ENCODE measurements at regions not wholly inside any gene's neighbourhood (a gene's known extent, or its start where the extent isn't known, plus 50 kb on each side); places are given as distances from the start of the nearest gene placed in this dataset.

GRCh38 chr9:82555431-82556051 lies 507.4 kb downstream of the RASEF start:
- DNase-seq (ENCODE audit: low spot score): no peak
- no peak overlapping the region for H3K27ac ChIP-seq
- no peak for TF ChIP-seq CTCF (IDR thresholded peaks at IDR 0.05)

GRCh38 chr9:82558346-82558745 lies 504.6 kb downstream of the RASEF start:
- no peaks in the 10 kb centered on the region for H3K9me3 ChIP-seq
- H3K4me3 ChIP-seq: no peak overlapping the region
- H3K4me1 ChIP-seq: peaks cover 0 to 6% of the 10 kb centered on the region in 2 donors
- no peak overlapping the region for H3K27ac ChIP-seq
- no peaks in the 10 kb centered on the region for H3K36me3 ChIP-seq
- no peak for DNase-seq (ENCODE audit: low spot score)
- no peaks in the 10 kb centered on the region for H3K27me3 ChIP-seq
- TF ChIP-seq CTCF (IDR thresholded peaks at IDR 0.05): no peak

More at GRCh38 chr9:82555431-82556051, 507.4 kb downstream of the RASEF start:
- no peaks in the 10 kb centered on the region for H3K9me3 ChIP-seq
- H3K27me3 ChIP-seq: no peaks in the 10 kb centered on the region
- H3K36me3 ChIP-seq: no peaks in the 10 kb centered on the region
- H3K4me1 ChIP-seq: peaks cover 0 to 13% of the 10 kb centered on the region in 2 donors
- no peak overlapping the region for H3K4me3 ChIP-seq

- H3K4me3 ChIP-seq: no peak overlapping the region
- no peaks in the 10 kb centered on the region for H3K27me3 ChIP-seq
- H3K4me1 ChIP-seq: peaks cover 0 to 6% of the 10 kb centered on the region in 2 donors
- DNase-seq (ENCODE audit: low spot score): no peak
- TF ChIP-seq CTCF (IDR thresholded peaks at IDR 0.05): no peak
- no peaks in the 10 kb centered on the region for H3K9me3 ChIP-seq
- H3K36me3 ChIP-seq: no peaks in the 10 kb centered on the region
- no peak overlapping the region for H3K27ac ChIP-seq
These were observed 503.9 kb downstream of the RASEF start for GRCh38 chr9:82558855-82559630.

GRCh38 chr9:82560036-82560435 lies 502.9 kb downstream of the RASEF start:
- peaks cover 0 to 1% of the 10 kb centered on the region in 2 donors for H3K4me1 ChIP-seq
- no peak overlapping the region for H3K4me3 ChIP-seq
- no peak for TF ChIP-seq CTCF (IDR thresholded peaks at IDR 0.05)
- no peaks in the 10 kb centered on the region for H3K27me3 ChIP-seq
- no peaks in the 10 kb centered on the region for H3K36me3 ChIP-seq
- no peaks in the 10 kb centered on the region for H3K9me3 ChIP-seq
- DNase-seq (ENCODE audit: low spot score): no peak
- no peak overlapping the region for H3K27ac ChIP-seq

GRCh38 chr9:82560457-82560904 lies 502.5 kb downstream of the RASEF start:
- no peaks in the 10 kb centered on the region for H3K36me3 ChIP-seq
- TF ChIP-seq CTCF (IDR thresholded peaks at IDR 0.05): no peak
- no peak overlapping the region for H3K27ac ChIP-seq
- no peak overlapping the region for H3K4me3 ChIP-seq
- no peaks in the 10 kb centered on the region for H3K27me3 ChIP-seq
- no peak for DNase-seq (ENCODE audit: low spot score)
- H3K9me3 ChIP-seq: no peaks in the 10 kb centered on the region
- H3K4me1 ChIP-seq: no peaks in the 10 kb centered on the region

Data from right atrium auricular region (tissue), 2 donors.